Liver (tissue), 3 donors: ENCODE measurements at regions not wholly inside any gene's neighbourhood (a gene's known extent, or its start where the extent isn't known, plus 50 kb on each side); places are given as distances from the start of the nearest gene placed in this dataset.

Experiments used
- ATF3 ChIP-seq: IDR thresholded peaks from 2 replicates; pipeline ENCODE4 v1.6.1; 2016; ENCODE audit warnings: antibody characterized with exemption
- CTCF ChIP-seq: fragments of 150-350 bp; IDR thresholded peaks from 2 replicates; pipeline ENCODE4 v1.5.1; 2017; ENCODE audit warnings: improper control_type of control experiment, low read depth, low read length; ENCODE audit not compliant: missing input control
- FOXA1 ChIP-seq: IDR thresholded peaks from 2 replicates; pipeline ENCODE4 v1.6.1; 2016; ENCODE audit warnings: antibody characterized with exemption
- TAF1 ChIP-seq: conservative IDR thresholded peaks from 2 replicates; pipeline ENCODE4 v1.6.1; 2016; ENCODE audit warnings: antibody characterized with exemption, mild to moderate bottlenecking
- donor health status: healthy.
- donor health status: healthy.

- TF ChIP-seq ATF3 = no peak
- no peak for TF ChIP-seq CTCF
- no peak for TF ChIP-seq TAF1
- TF ChIP-seq FOXA1 = no peak
These were observed 887.9 kb upstream of the NDST4 start for GRCh38 chr4:116001291-116001690.
